ENCODE measurements at regions not wholly inside any gene's neighbourhood (a gene's known extent, or its start where the extent isn't known, plus 50 kb on each side); places are given as distances from the start of the nearest gene placed in this dataset.

DNA sequence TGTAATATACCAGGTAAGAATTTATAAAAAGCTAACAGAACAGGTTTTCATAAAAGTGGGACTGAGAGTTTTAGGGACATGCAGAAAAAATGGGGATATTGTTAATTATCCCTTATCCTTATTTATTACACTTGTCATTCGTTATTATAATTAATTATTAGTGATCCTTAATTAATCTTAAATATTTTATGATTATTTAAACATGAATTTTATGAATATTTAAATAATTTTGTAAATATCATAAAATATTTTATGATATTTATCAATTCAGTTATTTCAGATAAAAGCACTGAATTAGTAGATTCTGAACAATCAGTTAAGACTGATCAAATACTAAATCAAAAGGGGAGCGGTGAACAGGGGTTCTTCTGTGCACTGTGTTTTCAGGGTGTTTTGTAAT, 300.1 kb downstream of the PAX1 start:
- no peak for DNase-seq
- WGBS (ENCODE audit: extremely low coverage, insufficient read length, low lambda C conversion rate) = no CpG with 5 or more reads among the region's 2 CpGs
- Histone ChIP-seq H3K79me1 (ENCODE audit: insufficient read depth, low read depth, low read length, poor library complexity, severe bottlenecking) (no peaks in the 10 kb centered on the region), H3K18ac (ENCODE audit: insufficient read length, low read depth, low read length) (no peak overlapping the region), H3K23ac (ENCODE audit: insufficient read length, low read depth, low read length) (no peak overlapping the region), H3K4ac (ENCODE audit: low read depth, low read length) (no peak overlapping the region), H4K20me1 (ENCODE audit: control insufficient read depth, insufficient read depth, insufficient read length) (no peaks in the 10 kb centered on the region), H3K9ac (ENCODE audit: extremely low read depth, insufficient read length, low read length) (no peak overlapping the region), H2BK5ac (ENCODE audit: insufficient read length, low read length) (no peak overlapping the region), H3K9me3 (ENCODE audit: control insufficient read depth, low read depth, low read length) (no peaks in the 10 kb centered on the region), H3K14ac (ENCODE audit: insufficient read depth, low read length) (no peak overlapping the region), H3K27me3 (ENCODE audit: insufficient read depth, low read length) (no peaks in the 10 kb centered on the region), H2BK120ac (ENCODE audit: low read depth, low read length, poor library complexity, severe bottlenecking) (no peak overlapping the region), H2AFZ (ENCODE audit: low read length) (no peak overlapping the region), H3T11ph (ENCODE audit: low read length) (no peak overlapping the region), H2BK15ac (ENCODE audit: low read depth, low read length) (no peak overlapping the region), H3K27ac (ENCODE audit: insufficient read length, low read depth, low read length) (no peak overlapping the region), H2BK12ac (ENCODE audit: insufficient read length, low read depth, low read length) (no peak overlapping the region), H2BK20ac (ENCODE audit: low read depth, low read length, poor library complexity, severe bottlenecking) (no peak overlapping the region), H3K4me1 (ENCODE audit: insufficient read depth, low read length) (no peaks in the 10 kb centered on the region), H3K23me2 (ENCODE audit: insufficient read length, low read depth, low read length, poor library complexity, severe bottlenecking) (no peaks in the 10 kb centered on the region), H3K79me2 (ENCODE audit: insufficient read depth, low read length) (no peaks in the 10 kb centered on the region), H4K5ac (ENCODE audit: insufficient read length, low read depth, low read length) (no peak overlapping the region), H4K91ac (ENCODE audit: insufficient read length, low read depth, low read length) (no peak overlapping the region), H3K56ac (ENCODE audit: insufficient read length, low read depth, low read length) (no peak overlapping the region), H3K4me2 (ENCODE audit: insufficient read depth, insufficient read length, low read length) (no peak overlapping the region), H4K8ac (replicated peaks; ENCODE audit: insufficient read length, low read depth, low read length) (no peak overlapping the region), H2AK5ac (ENCODE audit: insufficient read length, low read length) (no peak overlapping the region)
- Mint-ChIP-seq H3K4me3 (no peak overlapping the region), H3K9me3 (peaks cover 15% of the 10 kb centered on the region in 2 experiments), H3K36me3 (ENCODE audit: insufficient read depth in 1 of 3, low read depth in 3 of 3) (peaks cover 5 to 13% (median 7%) of the 10 kb centered on the region in 3 experiments), H3K4me1 (no peaks in the 10 kb centered on the region), H3K27ac (no peak overlapping the region), H3K27me3 (ENCODE audit: low read depth) (peaks cover 2% of the 10 kb centered on the region; the same call in 1 of the 2 replicates)
- no peak for TF ChIP-seq CTCF (conservative IDR thresholded peaks at IDR 0.05)

Data from H9 (cell line).